AML-193 (cell line): ENCODE measurements at regions not wholly inside any gene's neighbourhood (a gene's known extent, or its start where the extent isn't known, plus 50 kb on each side); places are given as distances from the start of the nearest gene placed in this dataset.
"Not testable (repeated sequence)": the region's sequence is repeated elsewhere in the genome, so short reads cannot be mapped to it uniquely, and the experiment has no call there.

ENCODE experiments used
- DNase-seq, 2 experiments: peaks; one replicate each; lab custom pipeline; 2025; lab: John Stamatoyannopoulos, UW

- DNase-seq: no peak
These were observed 501.1 kb upstream of the JAG1 start for GRCh38 chr20:11174861-11175260.

- DNase-seq: no peak
These were observed 502.6 kb upstream of the JAG1 start for GRCh38 chr20:11176431-11176830.

GRCh38 chr20:11178946-11179654 lies 505.3 kb upstream of the JAG1 start:
- DNase-seq: no peak

DNA sequence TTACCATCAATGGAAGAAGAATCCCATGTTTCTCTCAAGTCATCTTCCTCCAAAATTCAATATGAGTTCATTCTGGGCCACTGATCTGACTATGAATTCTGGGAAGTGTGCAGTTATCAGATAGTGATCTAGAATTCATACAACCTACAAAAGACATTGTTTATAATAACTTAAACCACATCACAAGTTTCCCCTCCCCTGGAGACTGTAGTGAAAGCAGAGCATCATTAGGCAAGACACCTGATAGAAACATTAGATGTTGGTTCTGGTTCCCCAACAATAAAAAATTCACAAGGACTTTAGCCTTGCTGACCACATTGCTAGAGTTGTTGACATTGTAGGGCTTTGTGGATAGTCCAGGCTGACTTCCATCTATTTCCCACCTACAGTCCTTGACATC lies 506.4 kb upstream of the JAG1 start:
- DNase-seq: no peak

DNA sequence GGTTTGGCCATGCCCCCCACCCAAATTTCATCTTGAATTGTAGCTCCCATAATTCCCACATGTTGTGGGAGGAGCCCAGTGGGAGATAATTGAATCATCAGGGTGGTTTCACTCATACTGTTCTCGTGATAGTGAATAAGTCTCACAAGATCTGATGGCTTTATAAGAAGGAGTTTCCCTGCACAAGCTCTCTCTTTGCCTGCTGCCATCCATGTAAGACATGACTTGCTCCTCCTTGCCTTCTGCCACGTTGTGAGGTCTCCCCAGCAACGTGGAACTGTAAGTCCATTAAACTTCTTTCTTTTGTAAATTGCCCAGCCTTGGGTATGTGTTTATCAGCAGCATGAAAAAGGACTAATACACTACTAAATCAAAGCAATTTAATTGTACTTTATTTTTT lies 507.3 kb upstream of the JAG1 start:
- DNase-seq: not testable (repeated sequence)

- no peak for DNase-seq
These were observed 508.2 kb upstream of the JAG1 start for GRCh38 chr20:11181966-11182365.

DNA sequence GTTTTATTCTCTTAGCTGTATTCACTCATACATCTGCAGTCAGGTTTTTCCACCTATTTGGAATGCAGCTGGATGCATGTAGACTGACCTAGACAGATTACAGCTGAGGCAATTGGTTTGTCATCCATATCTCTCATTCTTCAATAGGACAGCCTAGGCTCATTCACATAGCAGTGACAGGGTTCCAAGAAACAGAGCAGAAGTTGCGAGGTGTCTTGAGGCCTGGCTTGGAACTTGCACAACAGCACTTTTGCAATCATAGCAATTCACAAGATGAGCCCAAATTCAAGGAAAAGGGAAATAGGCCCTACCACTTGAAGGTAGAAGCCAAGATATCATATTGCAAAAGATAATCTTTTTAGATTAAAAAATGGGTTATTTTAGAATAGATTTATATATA lies 508.9 kb upstream of the JAG1 start:
- DNase-seq: peak; percentile 93 to 94

GRCh38 chr20:11186301-11187008 lies 512.7 kb upstream of the JAG1 start:
- no peak for DNase-seq

- DNase-seq: peak in 1 of 2 experiments; percentile 14
These were observed 515.2 kb upstream of the JAG1 start for GRCh38 chr20:11188843-11189603.

DNA sequence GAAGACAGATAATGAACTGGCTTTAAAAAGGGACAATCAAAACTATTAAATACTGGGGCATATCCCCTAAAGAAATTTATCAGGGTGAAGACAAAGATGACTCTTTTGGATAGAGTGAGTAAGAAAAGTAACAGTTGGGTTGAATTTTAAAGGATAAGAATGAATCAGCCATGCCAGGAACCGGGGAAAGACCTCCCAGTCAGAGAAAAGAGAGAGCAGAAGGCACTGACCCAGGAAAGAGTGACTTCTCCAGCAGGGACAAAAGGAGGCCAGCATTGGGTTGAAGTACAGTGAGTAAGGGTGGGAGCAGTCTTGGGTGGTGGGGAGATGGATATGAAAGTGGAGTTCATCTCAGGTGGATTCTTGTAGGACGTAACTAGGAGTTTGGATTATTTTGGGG lies 516.9 kb upstream of the JAG1 start:
- DNase-seq: no peak

DNA sequence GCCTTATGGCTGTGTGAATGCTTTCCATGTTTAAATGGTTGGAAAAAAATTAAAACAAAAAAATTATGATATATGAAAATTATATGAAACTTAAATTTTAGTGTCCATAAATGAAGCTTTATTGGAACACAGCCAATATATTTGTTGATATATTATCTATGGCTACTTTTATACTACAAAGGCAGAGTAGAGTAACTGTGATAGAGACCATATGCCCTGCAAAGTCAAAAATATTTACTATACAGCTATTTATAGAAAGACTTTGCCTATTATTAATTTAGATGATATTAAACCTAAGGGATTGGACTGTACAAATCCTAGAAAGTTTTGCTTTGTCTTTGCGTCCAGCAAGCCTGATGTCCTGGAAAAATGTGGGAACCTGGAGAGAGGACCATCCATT lies 518.3 kb upstream of the JAG1 start:
- DNase-seq: no peak

DNA sequence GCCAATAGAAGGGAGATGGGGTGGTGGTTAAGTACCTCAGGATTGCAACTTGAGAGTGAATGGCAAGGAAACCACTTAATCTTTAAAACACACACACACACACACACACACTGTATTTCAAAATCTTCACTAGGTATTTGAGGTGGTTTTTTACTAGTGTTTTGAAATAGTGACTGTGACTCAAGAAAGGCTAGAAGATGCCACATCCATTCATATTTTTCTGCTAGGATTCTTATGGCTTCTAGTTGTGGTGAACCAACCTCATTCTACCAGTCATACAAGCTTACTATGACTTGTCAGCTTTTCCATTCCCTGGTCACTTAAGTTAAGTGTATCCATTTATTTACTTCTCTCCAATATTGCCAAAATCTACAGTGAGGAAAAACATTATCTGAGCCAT lies 519.4 kb upstream of the JAG1 start:
- peak; percentile 66 to 73 for DNase-seq

DNA sequence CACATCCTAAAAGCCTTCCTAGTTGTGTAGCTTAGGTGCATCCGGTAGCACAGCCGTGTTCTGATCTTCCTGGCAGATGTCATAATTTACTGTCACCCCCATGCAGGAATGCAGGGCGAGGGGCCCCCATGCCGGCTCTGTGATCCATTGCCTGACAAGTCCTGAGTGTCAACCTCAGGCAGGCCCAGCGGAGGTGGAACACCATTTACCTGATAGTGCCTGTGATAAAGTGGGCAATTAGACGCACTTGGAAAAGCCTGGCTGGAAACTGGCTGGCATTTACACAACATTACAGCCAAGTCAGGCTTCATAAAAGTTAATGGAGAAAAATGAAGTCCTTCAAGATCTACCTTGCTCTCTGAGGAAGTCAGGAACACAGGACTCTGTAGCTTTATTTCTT lies 521.4 kb upstream of the JAG1 start:
- DNase-seq: no peak

DNA sequence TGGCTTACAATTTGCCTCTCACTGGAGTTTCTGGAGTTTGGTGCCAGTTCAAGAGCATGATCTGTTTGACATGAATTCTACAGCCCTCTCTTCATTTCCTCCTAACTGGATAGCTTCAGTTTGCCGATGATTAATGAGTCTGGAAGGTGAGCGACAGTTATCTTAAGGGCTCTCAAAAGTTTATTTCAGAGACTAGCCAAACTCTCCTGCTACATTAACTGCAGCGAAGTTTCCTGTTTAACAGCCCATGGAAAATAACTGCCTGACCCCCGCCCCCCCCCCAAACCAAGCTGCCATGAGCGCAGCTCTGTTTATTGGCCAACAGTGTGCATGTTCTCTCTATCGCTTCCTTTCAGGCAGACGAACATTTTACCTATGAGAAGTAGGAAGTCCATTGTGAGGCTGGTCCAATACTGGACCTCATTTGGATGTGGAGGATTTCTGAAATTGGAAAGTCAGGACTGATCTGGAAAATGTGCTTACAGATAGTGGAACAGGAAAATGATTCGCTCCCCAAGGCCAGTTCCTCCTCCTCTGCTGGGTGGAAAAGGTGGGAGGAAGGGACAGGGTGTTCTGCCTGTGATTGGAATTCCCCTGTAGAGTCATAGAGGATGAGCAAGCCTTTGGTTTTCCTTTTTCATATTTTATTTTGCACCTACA lies 522.2 kb upstream of the JAG1 start:
- DNase-seq: no peak

DNA sequence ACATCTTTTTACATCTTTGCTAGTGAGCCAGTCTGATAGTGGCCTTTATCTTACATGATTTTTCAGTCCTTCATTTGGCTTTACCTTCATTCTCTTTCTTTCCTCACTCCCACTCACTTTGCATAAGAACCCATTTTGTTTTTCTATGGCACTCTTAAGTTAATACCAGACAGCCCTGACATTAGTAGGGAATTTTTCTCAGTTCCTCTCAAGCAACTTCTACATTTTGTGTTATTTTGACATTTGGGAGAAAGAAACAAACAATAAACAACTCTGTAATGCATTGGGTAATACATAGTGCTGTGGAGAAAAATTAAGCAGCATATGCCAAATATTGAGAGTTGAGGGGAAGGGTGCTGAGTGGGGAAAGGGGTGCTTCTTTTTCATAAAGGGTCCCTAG lies 524.1 kb upstream of the JAG1 start:
- DNase-seq: no peak

GRCh38 chr20:11200423-11200822 lies 526.6 kb upstream of the JAG1 start:
- DNase-seq: no peak

DNA sequence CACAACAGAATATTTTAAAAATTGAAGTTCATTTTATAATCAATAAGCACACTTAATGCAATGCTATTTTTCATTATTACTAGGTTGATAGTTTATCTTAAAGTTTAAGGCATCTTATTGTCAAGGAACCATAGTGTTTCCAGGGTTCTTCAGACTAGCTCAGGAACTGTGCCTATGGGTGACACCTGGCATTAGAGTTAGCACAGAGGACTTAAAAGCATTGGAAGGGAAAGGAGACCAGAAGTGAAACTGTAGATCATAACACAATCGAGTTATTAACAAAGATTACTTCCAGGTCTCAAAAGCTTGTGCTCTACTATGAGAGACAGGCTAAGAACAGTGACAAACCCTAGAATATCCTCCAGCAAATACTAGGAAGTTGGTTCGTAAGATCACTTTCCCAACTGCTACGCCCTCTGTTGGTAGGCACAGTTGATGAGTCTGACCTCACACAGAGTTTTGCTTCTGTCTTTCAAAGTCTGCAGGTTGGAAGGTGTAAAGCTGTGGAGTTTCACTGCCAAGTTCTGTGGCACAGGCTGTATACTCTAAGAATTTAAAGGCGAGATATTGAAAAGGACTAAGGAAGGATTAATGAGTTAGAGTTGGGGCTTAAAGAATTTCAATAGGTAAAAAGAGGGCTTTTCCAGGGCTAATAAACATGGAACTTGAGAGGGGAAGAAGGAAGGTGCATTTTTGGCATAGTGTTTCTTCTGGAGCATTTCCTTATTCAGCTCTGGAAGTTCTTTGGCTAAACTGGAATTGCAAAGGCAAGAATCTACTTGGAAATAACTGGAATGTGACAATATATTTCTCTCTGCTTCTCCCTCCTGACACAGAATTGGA lies 531.3 kb upstream of the JAG1 start:
- DNase-seq: peak; percentile 66 to 75

DNA sequence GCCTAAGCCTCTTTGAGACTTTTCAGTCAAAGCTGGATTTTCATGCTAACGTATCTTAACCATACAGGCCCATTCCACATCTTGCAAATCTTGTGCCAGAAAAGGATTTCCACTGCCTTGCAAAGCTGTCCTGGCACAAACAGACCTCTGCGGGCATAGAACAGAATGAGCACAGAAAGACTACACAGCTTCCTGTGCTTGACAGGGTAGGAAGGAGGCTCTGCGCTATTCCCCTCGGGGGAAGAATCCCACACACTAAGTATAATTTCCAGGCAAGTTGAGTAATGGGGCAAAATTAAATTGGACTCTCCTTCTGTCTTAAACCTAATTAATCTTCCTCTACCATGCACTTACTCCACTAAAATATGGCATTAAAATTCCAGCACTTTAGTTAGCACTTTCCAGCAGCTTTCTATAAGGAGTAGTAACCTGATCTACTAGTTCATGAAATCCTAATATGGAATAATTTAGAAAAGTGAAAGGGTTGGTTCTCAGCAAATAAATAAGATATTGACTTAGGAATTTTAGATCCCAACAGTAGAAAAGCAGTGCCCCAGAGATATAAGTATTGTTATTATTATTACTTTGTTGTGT lies 532.1 kb upstream of the JAG1 start:
- no peak for DNase-seq

- DNase-seq: no peak
These were observed 534.1 kb upstream of the JAG1 start for GRCh38 chr20:11207749-11208502.

- DNase-seq: no peak
These were observed 536.8 kb upstream of the JAG1 start for GRCh38 chr20:11210611-11211010.
